Stimulated activated CD4-positive, alpha-beta T cell treated with anti-CD3 and anti-CD28 coated beads, Interleukin-12 subunit alpha, Interleukin-12 subunit beta, amount 100 ng/mL, for 24 hours (primary cell): ENCODE measurements at regions not wholly inside any gene's neighbourhood (a gene's known extent, or its start where the extent isn't known, plus 50 kb on each side); places are given as distances from the start of the nearest gene placed in this dataset.

Experiments used
- DNase-seq, 2 experiments: peaks; one replicate each; pipeline ENCODE4 v3.0.0-alpha.2; 2020; ENCODE audit warnings: low read depth in 2 of 2

GRCh38 chr2:37543999-37544557, 127.4 kb downstream of the CDC42EP3 start:
- no peak for DNase-seq

DNA sequence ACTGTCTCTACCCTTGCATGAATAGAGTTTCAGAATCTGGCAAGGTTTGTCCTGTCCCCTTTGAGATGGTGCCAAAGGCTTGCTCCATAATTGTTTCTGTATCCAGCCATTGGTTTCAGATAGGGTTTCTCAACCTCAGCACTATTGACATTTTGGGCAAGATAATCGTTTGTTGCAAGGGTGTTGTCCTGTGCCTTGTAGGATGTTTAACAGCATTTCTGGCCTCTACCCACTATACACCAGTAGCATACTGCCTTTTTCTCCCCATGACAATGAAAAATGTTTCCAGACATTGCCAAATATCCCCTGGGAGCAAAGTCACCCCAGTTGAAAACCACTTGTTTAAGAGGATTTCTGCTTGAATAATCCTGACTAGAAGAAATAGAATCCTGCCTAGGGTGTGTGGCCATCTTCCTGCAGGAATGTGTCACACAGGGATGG, 126.8 kb downstream of the CDC42EP3 start:
- no peak for DNase-seq

DNA sequence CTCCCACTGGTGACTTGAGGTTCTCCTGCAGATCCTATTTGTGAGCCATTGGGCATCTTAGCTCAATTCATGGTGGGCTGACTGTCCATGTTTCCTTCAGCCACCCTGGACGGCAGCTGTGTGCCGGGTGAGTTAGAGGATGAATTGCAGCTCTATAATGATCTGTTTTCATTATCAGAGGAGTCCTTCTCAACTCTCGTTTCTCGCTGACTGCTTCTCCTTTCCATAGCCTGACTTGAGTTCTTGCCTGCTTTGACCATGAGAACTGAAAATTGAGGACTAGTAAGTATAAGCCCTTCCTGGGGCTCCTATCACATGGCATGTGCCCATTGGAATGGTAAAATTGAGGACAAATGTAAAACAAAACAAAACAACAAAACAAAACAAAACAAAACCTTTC, 121.8 kb downstream of the CDC42EP3 start:
- DNase-seq, result no peak

- DNase-seq, result no peak
Observed at GRCh38 chr2:37550190-37550589, 121.3 kb downstream of the CDC42EP3 start.

DNA sequence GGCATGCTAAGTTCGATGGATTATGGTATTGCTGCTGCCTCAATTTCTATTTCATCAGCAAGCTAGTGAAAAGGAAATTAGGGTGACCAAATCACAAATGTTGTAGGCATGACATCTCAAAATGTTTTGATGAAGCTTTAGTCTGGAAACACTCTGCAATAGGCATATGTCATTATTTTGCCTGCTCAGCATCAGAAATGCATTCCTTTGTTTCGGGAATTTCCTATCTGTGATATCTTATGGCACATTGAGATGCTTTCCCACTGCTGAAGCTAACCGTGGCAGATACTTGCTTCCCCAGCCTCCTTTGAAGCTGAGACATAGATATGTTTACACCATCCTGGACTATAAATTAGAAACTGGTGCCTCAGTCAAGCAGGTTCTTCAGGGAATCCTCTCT, 119.7 kb downstream of the CDC42EP3 start:
- no peak for DNase-seq

DNA sequence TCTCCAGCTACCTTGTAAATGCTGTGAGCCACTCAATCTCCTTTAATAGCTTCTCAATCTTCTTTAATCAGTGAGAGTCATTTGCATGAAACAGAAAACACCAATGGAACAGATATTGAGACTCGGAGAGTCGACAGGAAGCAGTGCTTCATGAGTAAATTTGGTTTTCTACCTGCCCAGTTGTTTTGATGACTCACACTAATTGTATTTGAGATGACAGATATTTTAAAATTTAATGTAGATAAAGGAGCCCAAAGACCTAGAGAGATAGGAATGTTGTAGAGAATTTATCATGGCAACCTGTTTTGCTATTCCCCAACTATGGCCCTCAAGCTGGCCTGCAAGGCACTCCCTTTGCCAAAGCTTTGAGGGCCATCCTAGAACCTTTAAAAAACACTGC, 119.1 kb downstream of the CDC42EP3 start:
- DNase-seq, result no peak

GRCh38 chr2:37553411-37554154, 117.9 kb downstream of the CDC42EP3 start:
- no peak for DNase-seq

DNA sequence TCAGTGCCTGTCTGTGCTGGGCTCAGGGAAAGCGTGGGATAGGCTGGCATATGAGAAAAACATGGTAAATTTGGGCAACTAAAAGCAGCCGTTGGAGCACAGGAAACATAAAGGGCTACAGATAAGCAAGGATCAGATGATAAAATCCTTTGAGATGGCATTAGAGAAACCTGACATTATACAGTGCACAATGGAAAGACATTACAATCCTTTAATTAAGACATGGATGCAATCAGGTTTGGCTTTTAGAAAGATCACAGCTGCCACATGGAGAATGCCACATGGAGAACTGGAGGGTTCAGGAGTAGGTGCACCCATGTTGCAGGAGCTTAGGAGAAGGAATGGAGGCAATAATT, 117.3 kb downstream of the CDC42EP3 start:
- DNase-seq, result no peak

DNA sequence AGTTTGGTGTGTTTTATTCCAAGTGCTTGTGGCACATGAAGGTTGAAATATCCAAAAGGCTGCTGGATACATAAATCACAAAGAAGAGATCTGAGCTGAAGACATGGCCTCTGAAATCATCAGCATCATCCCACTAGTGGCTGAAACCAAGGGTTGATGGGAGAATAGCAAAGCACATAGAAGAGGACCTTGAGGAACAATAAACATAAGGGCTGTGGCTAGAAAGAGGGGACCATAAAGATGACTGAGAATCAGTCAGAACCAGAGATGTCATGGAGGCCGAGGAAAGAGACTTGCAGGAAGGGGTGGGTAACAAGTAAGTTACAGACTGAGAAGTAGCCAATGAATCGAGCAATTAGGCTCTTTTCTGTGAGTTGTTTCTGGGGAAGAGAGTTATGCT, 116.8 kb downstream of the CDC42EP3 start:
- no peak for DNase-seq

DNA sequence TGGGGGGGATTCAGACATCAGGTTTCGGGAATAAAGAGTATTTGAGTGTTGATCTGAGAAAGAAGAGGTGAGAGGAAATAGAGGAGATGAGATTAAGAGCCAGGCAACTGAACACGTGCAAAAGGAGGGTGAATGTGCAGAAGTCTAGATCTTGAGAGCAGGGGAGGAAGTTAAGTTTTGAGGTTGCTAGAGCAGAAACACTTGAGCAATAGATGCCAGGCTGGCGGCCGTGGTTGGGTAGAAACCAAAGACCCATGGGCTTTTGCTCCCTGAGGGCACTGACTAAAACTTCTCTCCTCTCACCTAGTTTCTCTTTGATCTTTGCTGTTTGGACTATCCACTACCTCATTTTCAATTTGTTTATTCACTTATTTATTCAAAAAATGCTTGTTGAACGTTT, 116.0 kb downstream of the CDC42EP3 start:
- no peak for DNase-seq

- DNase-seq, result no peak
Observed at GRCh38 chr2:37556256-37556655, 115.2 kb downstream of the CDC42EP3 start.

- DNase-seq, result no peak
Observed at GRCh38 chr2:37558623-37559022, 112.8 kb downstream of the CDC42EP3 start.

DNA sequence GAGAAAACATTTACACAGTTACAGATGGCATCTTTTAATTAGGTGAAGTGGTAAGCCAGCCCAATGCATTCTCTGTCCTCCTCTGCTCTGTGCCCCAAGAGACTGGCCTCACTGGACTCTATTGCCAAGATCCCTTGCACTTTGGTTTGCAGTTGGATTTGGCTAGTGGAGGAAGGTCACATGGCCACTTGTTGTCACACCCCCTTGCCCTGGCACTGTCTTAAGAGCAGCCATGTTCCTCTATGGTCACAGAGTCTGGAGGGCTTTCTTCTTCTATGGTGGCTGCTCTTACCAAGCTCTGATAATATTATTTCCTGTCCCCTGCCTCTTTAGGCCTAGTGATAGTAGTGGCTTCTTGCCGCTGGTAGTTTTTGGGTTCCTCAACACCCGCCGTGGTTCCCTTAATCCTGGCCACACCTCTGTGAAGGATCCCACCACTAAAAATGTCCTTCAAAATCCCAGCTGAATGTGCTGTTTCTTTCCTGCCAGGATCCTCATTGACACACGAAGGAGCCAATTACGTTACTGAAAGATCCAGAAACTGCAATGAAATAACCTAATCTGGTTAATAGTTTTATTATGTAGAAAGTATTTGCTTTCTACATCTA, 111.1 kb downstream of the CDC42EP3 start:
- no peak for DNase-seq

DNA sequence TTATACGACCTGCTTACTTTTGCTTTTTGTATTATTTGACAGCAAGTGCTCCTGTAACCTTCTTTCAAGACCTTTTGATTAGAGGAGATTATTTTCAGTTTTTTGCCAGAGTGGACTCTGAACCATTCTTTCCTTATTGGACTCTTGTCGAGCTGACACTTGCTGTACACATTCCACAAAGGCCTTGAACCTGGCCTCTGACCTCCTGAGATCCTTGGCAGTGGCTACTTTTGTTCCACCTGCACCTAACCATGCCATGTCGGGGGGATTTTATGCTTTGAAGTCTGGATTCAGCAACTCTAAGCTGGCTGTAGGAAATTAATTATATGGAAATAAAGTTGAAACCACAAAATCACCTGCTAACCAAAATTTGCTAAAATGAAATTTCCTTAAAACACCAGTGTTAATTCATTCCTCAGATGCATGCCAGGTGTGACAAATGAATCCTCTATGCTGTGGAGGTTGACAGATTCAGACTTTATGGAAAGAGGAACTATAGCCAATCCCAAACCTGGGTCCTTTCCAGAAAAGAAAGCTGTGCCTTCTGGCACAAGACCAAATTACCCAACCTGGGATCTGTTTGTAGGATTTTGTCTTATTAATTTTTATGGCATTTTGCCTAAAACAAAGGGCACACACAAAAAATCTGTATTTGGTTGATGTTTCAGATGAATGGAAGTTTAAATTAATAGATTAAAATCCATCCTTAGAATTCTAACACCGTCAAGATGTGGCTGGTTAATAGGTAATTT, 110.4 kb downstream of the CDC42EP3 start:
- DNase-seq, result no peak

DNA sequence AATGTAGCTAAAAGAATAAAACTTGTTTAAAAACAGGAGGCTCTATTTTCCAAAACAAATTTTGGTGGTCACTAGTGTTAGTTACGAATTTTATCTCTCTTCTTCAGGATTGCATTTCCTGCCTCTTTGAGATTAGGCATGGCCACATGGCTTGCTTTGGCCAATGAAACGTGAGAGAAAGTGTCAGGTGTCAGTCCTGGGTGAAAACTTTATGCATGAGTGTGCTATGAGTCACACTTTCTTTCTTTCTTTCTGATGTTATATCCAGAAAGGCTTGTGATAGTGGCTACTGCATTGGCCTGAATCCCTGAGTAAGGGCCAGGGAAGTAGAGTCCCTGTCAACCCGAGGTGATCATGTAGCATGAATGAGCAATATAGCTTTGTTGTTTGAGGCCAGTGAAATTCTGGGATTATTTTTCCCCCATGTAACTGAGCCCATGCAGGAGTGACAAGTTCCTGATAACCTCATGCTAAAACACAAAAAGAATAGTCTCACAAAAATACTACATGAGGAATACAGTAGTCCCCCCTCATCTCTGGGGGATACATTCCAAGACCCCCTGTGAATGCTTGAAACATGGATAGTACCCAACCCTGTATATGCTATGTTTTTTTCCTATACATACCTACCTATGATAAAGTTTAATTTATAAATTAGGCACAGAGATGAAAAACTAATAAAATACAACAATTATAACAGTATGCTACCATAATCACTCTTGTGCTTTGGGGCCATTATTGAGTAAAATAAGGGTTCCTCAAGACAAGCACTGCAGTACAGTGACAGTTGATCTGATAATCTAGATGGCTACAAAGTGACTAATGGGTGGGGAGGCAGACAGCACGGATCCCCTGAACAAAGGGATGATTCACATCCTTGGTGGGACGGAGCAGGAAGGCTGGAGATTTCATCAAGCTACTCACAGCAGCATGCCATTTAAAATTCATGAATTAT, 109.5 kb downstream of the CDC42EP3 start:
- peak in 1 of 2 experiments; percentile 33 for DNase-seq

GRCh38 chr2:37563375-37564015, 107.9 kb downstream of the CDC42EP3 start:
- no peak for DNase-seq

DNA sequence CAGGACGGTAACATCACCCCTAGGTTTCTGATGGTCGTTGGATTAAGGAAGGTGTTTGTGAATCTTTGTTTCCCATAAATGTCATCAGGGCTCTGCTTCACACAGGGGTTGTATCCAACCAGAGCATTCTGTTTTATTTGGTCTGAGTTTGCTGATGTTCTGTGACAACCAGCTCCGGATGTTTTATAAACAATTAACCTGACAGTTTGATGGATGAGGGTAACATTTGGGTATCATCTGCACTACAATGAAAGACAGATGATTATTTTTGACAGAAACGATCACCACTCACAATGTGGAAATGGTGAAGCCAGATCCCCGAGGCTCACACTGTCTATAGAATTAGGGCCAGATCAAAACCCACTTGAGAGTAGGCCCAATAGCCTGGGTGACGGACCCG, 107.1 kb downstream of the CDC42EP3 start:
- no peak for DNase-seq

DNA sequence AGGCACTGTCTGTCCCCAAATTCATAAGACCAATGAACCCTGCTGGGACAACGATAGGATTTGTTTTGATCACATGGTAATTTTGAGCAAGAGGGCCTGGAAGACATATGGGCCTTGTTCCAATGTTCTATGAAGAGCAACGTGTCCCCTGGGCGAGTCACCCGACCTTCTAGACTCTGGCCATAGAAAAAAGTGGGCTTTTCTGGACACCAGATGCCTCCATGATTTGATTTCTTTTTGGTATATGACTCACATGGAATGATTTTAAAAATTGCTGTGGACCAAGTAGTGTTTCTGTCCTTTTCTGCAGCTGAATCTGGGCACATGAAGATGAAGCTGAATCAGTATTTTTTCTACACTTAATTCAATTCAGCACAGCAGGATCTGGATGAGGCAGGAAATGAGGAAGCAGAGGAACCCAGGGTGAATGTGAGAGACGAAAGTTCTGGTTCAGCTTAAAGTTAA, 104.9 kb downstream of the CDC42EP3 start:
- no peak for DNase-seq

DNA sequence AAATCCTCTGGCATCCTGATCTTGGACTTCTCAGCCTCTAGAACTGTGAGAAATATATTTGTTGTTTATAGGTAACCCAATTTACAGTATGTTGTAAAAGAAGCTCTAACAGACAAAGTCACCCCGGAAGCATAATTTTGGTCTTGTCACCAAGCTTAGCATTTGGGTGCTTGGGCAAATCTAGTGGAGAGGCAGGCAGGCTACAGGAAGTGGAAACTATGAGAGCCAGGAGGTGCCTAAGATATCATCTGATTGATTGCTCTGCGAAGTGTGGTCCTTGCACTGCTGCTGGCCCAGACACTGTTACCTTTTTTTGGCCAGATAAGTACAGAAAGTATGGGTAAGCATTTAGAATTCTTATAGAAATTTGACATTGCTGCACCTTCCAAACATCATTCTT, 102.9 kb downstream of the CDC42EP3 start:
- DNase-seq, result no peak

DNA sequence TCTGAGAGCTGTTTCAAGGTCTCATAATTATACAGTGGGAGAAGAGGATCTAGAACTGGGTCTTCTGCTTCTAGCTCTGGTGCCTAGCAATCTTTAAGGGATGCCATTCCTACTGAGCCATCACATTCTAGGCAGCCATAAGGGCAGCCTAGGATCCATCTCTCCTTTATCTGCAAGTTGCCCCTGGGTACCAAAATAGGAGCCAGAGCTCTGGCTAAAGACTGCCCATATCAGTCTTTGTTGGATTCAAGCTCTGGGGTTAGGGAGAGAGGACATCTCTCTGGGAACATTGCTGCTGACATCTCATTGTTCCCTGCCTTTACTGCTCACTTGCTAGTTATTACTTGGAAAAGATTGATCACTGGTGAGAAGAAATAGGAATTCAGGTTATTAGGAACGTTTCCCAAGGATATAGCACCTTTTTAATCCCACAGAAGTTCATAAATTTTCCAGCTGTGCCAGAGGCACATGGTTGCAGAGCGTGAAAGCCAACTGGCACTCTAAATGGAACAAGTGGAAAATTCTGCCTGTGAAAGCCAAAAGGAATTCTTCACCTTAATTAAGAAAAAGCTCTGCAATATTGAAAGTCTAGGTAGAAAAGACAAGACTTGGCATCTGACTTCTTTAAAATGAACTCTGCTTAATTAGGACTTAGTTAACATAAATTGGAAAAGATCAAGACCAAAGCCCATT, 102.2 kb downstream of the CDC42EP3 start:
- DNase-seq, result no peak
